PFSK-1 (cell line): ENCODE measurements at regions not wholly inside any gene's neighbourhood (a gene's known extent, or its start where the extent isn't known, plus 50 kb on each side); places are given as distances from the start of the nearest gene placed in this dataset.

Experiments
- FOXP2 ChIP-seq: optimal IDR thresholded peaks from 2 replicates; pipeline ENCODE3; 2011; ENCODE audit warnings: borderline replicate concordance, control low read depth, inconsistent platforms; ENCODE audit not compliant: insufficient read depth; ENCODE audit errors: extremely low read length, extremely low read depth
- POLR2AphosphoS5 ChIP-seq: IDR thresholded peaks from 2 replicates; pipeline ENCODE4 v1.6.1; 2012; ENCODE audit warnings: low read depth, mild to moderate bottlenecking, control low read depth, low read length, moderate library complexity
- SIN3A ChIP-seq: IDR thresholded peaks from 2 replicates; pipeline ENCODE4 v1.6.1; 2012; ENCODE audit warnings: mild to moderate bottlenecking, low read length, moderate library complexity, borderline replicate concordance; ENCODE audit not compliant: insufficient read depth
- TAF1 ChIP-seq: IDR thresholded peaks from 2 replicates; pipeline ENCODE4 v1.6.1; 2012; ENCODE audit warnings: low read length, control low read depth, borderline replicate concordance; ENCODE audit not compliant: insufficient read depth
- TF ChIP-seq, protein P1 (sequence below), 2 experiments: IDR thresholded peaks; 2 replicates each; pipeline versions ENCODE4 v1.6.1 to v1.8.0; 2011 to 2012; ENCODE audit warnings: low read depth in 2 of 2, low read length in 2 of 2, control low read depth in 1 of 2, inconsistent platforms in 1 of 2, mild to moderate bottlenecking in 1 of 2, moderate library complexity in 1 of 2; ENCODE audit not compliant: insufficient read depth in 1 of 2

DNA sequence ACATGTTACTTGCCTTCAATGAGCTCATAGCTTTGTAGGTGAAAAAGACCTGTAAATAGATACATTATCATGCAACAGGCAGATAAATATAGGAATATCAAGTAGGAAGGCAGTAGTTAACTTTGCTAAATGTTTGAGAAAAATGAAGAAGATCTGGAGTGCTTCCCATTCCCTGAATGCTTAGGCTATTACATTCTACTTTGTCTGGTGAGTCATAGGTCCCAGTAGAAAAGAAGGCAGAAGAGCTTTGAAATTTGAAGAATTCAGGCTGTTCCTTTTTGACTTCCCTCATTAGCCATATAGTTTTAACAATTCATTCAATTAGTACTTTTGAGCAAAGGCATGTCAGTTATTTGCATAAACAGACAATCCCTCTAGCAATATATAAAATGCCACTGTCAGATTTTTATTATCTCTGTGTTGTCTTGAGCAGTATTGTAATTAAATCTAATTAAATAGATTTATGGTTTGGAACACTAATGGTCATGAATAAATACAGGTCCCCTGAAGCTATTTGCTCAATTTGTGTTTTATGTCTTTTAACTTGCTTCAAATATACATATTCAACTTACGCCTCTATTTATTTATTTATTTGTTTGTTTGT, 875.0 kb downstream of the REEP3 start:
- no peak for TF ChIP-seq FOXP2

DNA sequence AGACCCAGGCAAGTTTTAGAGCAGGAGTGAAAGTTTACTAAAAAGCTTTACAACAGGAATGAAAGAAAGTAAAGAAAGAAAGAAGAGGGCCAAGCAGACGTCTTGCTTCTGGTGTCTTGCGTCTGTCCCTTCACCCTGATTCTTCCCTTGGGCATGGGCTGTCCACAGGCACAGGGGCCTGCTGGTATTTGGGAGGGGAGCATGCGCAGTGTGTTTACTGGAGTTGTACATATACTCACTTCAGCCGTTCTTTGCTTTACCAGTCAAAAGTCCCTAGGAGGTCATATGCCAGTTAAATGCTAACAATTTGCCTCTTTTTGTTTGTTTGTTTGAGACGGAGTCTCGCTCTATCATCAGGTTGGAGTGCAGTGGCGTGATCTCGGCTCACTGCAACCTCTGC, 875.9 kb downstream of the REEP3 start:
- TF ChIP-seq TAF1 (no peak), SIN3A (no peak), POLR2AphosphoS5 (no peak), FOXP2 (no peak)
- TF ChIP-seq, protein P1, sequence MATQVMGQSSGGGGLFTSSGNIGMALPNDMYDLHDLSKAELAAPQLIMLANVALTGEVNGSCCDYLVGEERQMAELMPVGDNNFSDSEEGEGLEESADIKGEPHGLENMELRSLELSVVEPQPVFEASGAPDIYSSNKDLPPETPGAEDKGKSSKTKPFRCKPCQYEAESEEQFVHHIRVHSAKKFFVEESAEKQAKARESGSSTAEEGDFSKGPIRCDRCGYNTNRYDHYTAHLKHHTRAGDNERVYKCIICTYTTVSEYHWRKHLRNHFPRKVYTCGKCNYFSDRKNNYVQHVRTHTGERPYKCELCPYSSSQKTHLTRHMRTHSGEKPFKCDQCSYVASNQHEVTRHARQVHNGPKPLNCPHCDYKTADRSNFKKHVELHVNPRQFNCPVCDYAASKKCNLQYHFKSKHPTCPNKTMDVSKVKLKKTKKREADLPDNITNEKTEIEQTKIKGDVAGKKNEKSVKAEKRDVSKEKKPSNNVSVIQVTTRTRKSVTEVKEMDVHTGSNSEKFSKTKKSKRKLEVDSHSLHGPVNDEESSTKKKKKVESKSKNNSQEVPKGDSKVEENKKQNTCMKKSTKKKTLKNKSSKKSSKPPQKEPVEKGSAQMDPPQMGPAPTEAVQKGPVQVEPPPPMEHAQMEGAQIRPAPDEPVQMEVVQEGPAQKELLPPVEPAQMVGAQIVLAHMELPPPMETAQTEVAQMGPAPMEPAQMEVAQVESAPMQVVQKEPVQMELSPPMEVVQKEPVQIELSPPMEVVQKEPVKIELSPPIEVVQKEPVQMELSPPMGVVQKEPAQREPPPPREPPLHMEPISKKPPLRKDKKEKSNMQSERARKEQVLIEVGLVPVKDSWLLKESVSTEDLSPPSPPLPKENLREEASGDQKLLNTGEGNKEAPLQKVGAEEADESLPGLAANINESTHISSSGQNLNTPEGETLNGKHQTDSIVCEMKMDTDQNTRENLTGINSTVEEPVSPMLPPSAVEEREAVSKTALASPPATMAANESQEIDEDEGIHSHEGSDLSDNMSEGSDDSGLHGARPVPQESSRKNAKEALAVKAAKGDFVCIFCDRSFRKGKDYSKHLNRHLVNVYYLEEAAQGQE (IDR thresholded peaks at IDR 0.05; ENCODE audit: insufficient read depth in 1 of 2, low read depth in 2 of 2, low read length in 2 of 2), result no peak

DNA sequence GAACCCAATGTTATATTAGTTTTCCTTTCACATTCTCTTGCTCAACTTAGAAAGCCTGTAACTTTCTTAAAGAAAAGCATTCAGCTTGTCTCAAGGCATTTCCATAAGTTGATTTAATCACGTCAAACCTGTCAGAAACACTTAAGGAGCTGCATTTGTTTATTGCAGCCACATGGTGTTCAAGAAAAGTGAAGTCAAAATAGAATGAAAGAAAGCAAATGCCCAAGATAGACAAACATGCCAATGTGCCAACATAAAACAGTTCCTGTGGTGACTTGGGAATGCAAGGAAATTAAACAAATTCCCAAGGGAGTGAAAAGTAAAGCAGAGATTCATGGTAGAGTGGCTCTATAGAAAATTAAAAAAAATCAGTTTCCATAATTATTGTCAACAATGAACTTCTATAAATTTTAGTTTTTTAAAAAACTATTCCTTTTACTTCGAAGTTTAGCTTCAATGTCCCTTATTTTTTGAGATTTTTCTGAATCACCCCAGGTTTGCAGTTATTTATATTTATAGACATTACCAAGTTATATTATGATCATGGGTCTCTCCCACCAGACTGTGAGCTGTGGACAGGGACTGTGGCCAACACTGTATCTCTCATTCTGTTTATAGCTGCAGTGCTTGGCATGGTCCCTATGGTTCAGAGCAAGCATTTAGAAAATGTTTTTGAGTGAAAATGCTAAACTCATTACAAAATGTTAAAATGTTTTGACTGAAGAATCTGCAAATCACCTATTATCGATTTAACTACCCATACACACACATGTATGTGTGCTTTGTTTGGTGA, 887.4 kb downstream of the REEP3 start:
- TF ChIP-seq POLR2AphosphoS5 (no peak), SIN3A (no peak), TAF1 (no peak), FOXP2 (no peak)
- TF ChIP-seq, protein P1 (IDR thresholded peaks at IDR 0.05; ENCODE audit: insufficient read depth in 1 of 2, low read depth in 2 of 2, low read length in 2 of 2), result no peak

DNA sequence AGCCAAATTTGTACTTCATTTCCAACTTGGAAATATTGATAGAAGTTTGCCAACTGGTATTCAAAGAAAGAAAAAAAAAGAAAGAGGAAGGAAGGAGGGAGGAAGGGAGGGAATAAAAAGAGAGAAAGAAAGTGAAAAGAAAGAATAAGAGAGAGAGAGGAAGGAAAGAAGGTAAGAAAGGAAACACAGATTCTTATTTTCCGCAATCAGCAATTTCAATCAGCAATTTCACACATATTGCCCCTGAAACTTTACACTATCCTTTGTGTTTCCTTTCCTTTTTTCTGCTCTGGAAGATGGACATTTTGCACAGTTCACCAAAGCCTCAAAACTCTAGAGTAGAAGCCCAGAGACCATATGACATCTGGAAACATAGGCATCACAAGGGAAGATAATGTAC, 888.1 kb downstream of the REEP3 start:
- TF ChIP-seq SIN3A (no peak), TAF1 (no peak), FOXP2 (no peak), POLR2AphosphoS5 (no peak)
- TF ChIP-seq, protein P1 (IDR thresholded peaks at IDR 0.05; ENCODE audit: insufficient read depth in 1 of 2, low read depth in 2 of 2, low read length in 2 of 2), result no peak

DNA sequence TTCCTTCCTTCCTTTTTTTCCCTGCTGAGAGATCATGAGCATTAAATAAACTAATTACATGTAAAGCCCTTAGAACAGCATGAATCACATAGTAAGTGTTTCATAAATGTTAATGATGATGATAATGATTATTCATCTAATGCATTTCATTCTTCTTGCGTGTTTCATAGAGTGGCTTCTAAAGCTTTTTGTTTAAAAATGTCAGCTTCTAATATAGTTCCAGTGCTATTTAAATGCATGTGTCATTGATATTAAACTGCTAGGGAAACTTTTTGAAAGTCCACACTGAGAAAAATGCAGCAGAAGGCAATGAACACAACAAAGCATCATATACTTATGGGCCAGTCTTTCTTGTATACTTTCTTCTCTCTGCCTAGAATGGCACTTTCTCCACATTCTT, 894.8 kb downstream of the REEP3 start:
- TF ChIP-seq POLR2AphosphoS5, result no peak

DNA sequence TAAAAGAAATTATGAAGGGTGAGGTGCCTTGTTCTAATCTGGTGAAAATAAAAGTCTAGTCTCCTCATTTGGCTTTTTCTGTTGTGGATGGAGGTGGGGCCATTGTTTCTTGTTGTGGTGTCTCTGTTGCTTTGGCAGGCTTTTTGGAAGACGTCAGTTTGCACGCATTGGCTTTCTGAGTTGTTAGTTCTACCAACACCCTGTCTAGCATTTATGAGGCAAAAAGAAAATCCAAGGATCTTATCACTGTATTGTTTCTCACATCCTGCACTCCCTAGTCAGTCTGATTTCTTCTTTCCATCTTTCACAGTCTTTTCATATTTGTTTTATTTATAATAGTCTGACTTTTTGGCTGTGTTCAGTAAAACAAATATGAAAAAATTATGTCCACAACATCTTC, 898.3 kb downstream of the REEP3 start:
- TF ChIP-seq, protein P1 (IDR thresholded peaks at IDR 0.05; ENCODE audit: insufficient read depth in 1 of 2, low read depth in 2 of 2, low read length in 2 of 2), result no peak
